Suprapubic skin (tissue), 4 donors: ENCODE measurements at regions not wholly inside any gene's neighbourhood (a gene's known extent, or its start where the extent isn't known, plus 50 kb on each side); places are given as distances from the start of the nearest gene placed in this dataset.

Experiments
- EP300 ChIP-seq: sonication (generic); formaldehyde crosslinking; IDR thresholded peaks from one replicate; pipeline ENCODE4 v1.6.1; 2017; ENCODE audit warnings: antibody characterized with exemption
- POLR2A ChIP-seq, 2 donors: fragments of 450-650 bp; IDR thresholded peaks; one replicate each; pipeline ENCODE4 v1.6.1; 2017; ENCODE audit warnings: antibody characterized with exemption in 2 of 2, mild to moderate bottlenecking in 2 of 2, moderate library complexity in 2 of 2
- POLR2AphosphoS5 ChIP-seq, 3 donors: sonication (generic); formaldehyde crosslinking; IDR thresholded peaks; one replicate each; pipeline ENCODE4 v1.6.1; 2017; ENCODE audit warnings: antibody characterized with exemption in 3 of 3
- TF ChIP-seq, protein P1 (sequence below), 2 donors: fragments of 200-600 bp in 1 of 2; fragments of 450-650 bp in 1 of 2; sonication (generic) in 1 of 2; IDR thresholded peaks; one replicate each; pipeline ENCODE4 v1.5.1; 2016 to 2019; ENCODE audit warnings: antibody characterized with exemption in 2 of 2, mild to moderate bottlenecking in 1 of 2, moderate library complexity in 1 of 2

DNA sequence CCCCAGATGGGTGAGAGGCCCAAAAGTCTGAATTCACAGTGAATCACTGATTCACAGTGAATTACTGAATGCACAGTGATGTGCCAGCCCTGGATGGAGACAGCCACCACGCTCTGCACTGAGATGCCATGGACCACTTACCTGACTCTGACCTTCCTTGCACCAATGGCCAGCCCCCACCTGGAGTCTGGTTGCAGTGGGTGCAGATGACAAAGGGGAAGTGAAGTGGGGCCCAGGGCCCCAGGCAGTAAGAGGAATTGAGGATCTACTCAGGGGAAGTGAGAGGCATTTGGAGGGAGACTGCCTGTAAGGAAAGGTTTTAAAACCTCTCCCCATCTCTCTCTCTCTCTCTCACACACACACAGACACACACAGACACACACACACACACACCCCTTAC lies 412.1 kb downstream of the CYLC2 start:
- TF ChIP-seq, protein P1, sequence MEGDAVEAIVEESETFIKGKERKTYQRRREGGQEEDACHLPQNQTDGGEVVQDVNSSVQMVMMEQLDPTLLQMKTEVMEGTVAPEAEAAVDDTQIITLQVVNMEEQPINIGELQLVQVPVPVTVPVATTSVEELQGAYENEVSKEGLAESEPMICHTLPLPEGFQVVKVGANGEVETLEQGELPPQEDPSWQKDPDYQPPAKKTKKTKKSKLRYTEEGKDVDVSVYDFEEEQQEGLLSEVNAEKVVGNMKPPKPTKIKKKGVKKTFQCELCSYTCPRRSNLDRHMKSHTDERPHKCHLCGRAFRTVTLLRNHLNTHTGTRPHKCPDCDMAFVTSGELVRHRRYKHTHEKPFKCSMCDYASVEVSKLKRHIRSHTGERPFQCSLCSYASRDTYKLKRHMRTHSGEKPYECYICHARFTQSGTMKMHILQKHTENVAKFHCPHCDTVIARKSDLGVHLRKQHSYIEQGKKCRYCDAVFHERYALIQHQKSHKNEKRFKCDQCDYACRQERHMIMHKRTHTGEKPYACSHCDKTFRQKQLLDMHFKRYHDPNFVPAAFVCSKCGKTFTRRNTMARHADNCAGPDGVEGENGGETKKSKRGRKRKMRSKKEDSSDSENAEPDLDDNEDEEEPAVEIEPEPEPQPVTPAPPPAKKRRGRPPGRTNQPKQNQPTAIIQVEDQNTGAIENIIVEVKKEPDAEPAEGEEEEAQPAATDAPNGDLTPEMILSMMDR (IDR thresholded peaks at IDR 0.05): no peak
- TF ChIP-seq POLR2AphosphoS5 (IDR thresholded peaks at IDR 0.05) (no peak), POLR2A (IDR thresholded peaks at IDR 0.05) (no peak), EP300 (no peak)
